ENCODE measurements at regions not wholly inside any gene's neighbourhood (a gene's known extent, or its start where the extent isn't known, plus 50 kb on each side); places are given as distances from the start of the nearest gene placed in this dataset.
"Not testable (repeated sequence)": the region's sequence is repeated elsewhere in the genome, so short reads cannot be mapped to it uniquely, and the experiment has no call there.

- TF ChIP-seq CTCF (IDR thresholded peaks at IDR 0.05; ENCODE audit: low read depth, low read length) = no peak
- H3K4me3 ChIP-seq (ENCODE audit: low read depth, low read length) = no peak overlapping the region
- no peak for DNase-seq (ENCODE audit: low read depth, low spot score)
- in situ Hi-C loops (cut with HindIII; ENCODE audit: low sequenced_read_pairs) = no loop called here
Measured at GRCh38 chr1:104121271-104121670, 371.6 kb downstream of the AMY1C start.

- DNase-seq (ENCODE audit: low read depth, low spot score) = peak; percentile 8
- TF ChIP-seq CTCF (IDR thresholded peaks at IDR 0.05; ENCODE audit: low read depth, low read length) = no peak
- in situ Hi-C loops (cut with HindIII; ENCODE audit: low sequenced_read_pairs) = no loop called here
- H3K4me3 ChIP-seq (ENCODE audit: low read depth, low read length) = no peak overlapping the region
Measured at GRCh38 chr1:104125266-104125665, 375.6 kb downstream of the AMY1C start.

- DNase-seq (ENCODE audit: low read depth, low spot score) = no peak
- in situ Hi-C loops (cut with HindIII; ENCODE audit: low sequenced_read_pairs) = no loop called here
- no peak overlapping the region for H3K4me3 ChIP-seq (ENCODE audit: low read depth, low read length)
- TF ChIP-seq CTCF (IDR thresholded peaks at IDR 0.05; ENCODE audit: low read depth, low read length) = no peak
Measured at GRCh38 chr1:104125970-104126369, 376.3 kb downstream of the AMY1C start.

GRCh38 chr1:104132382-104132973 lies 382.8 kb downstream of the AMY1C start:
- H3K4me3 ChIP-seq (ENCODE audit: low read depth, low read length) = no peak overlapping the region
- TF ChIP-seq CTCF (IDR thresholded peaks at IDR 0.05; ENCODE audit: low read depth, low read length) = peak; percentile 20
- peak; percentile 5 for DNase-seq (ENCODE audit: low read depth, low spot score)
- in situ Hi-C loops (cut with HindIII; ENCODE audit: low sequenced_read_pairs) = no loop called here

- in situ Hi-C loops (cut with HindIII; ENCODE audit: low sequenced_read_pairs); DNase-seq (ENCODE audit: low read depth, low spot score); H3K4me3 ChIP-seq (ENCODE audit: low read depth, low read length): not testable (repeated sequence)
Measured at GRCh38 chr1:104135036-104135435, 385.3 kb downstream of the AMY1C start.

- no peak for TF ChIP-seq CTCF (IDR thresholded peaks at IDR 0.05; ENCODE audit: low read depth, low read length)
- H3K4me3 ChIP-seq (ENCODE audit: low read depth, low read length) = no peak overlapping the region
- in situ Hi-C loops (cut with HindIII; ENCODE audit: low sequenced_read_pairs) = no loop called here
- DNase-seq (ENCODE audit: low read depth, low spot score) = no peak
Measured at GRCh38 chr1:104136621-104137020, 386.9 kb downstream of the AMY1C start.

GRCh38 chr1:104156738-104157137 lies 407.0 kb downstream of the AMY1C start:
- no peak for DNase-seq (ENCODE audit: low read depth, low spot score)
- TF ChIP-seq CTCF (IDR thresholded peaks at IDR 0.05; ENCODE audit: low read depth, low read length) = no peak
- no peak overlapping the region for H3K4me3 ChIP-seq (ENCODE audit: low read depth, low read length)
- in situ Hi-C loops (cut with HindIII; ENCODE audit: low sequenced_read_pairs) = no loop called here

Data from astrocyte of the spinal cord (primary cell).